ENCODE measurements at regions not wholly inside any gene's neighbourhood (a gene's known extent, or its start where the extent isn't known, plus 50 kb on each side); places are given as distances from the start of the nearest gene placed in this dataset.

DNA sequence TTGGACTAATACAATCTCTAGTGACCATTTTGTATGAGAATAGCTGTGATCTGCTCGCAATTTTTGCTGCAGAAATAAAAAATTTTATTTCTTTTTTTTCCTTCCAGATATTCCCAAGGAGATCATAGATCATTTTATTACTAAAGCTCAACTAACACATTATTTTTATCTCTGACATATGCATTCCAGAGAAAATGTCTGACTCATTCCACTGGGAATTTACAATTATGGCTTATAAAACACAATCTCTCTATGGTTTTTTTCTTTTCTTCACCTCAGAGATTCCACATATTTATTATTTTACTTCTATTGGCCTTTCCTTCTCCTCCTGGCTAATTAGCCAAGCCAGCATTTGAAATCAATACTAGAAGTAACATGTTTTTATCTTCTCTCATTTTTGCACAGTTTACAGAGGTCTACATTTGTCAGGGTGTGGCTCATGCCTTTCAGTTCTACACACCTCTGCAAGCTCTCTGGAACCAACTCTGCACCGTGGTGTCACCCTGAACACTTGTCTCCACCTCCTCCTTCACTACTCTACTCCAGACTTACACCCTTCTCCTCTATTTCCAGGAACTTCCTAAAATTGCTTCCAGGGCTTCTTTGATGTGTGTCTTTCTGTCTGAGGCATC is 59.8 kb upstream of the GPM6A start:
- ATAC-seq (ENCODE audit: insufficient read depth, low read depth) (no peak), DNase-seq (no peak)
- Histone ChIP-seq H3K9me3 (ENCODE audit: insufficient read depth, low read length, severe bottlenecking) (no peaks in the 10 kb centered on the region), H3K4me2 (ENCODE audit: insufficient read depth, low read length) (no peak overlapping the region), H3K9ac (ENCODE audit: low read depth, low read length) (no peak overlapping the region), H3K27ac (ENCODE audit: low read length) (no peak overlapping the region), H3K79me2 (ENCODE audit: insufficient read depth, low read length) (no peaks in the 10 kb centered on the region), H3K27me3 (ENCODE audit: insufficient read depth, low read length, poor library complexity) (no peaks in the 10 kb centered on the region), H4K20me1 (ENCODE audit: insufficient read depth, low read length) (no peaks in the 10 kb centered on the region), H3K4me3 (ENCODE audit: low read depth in 1 of 2, low read length in 2 of 2) (no peak overlapping the region), H3K36me3 (ENCODE audit: insufficient read depth, low read length) (no peaks in the 10 kb centered on the region), H2AFZ (ENCODE audit: low read depth, low read length) (no peak overlapping the region), H3K4me1 (ENCODE audit: insufficient read depth, low read length) (no peaks in the 10 kb centered on the region)
- TF ChIP-seq EZH2 (IDR thresholded peaks at IDR 0.05; ENCODE audit: borderline replicate concordance, low read depth, low read length, severe bottlenecking) = no peak
- TF ChIP-seq CTCF (IDR thresholded peaks at IDR 0.05; ENCODE audit: borderline replicate concordance, extremely low read depth, low read length, poor library complexity, severe bottlenecking) = no peak

DNA sequence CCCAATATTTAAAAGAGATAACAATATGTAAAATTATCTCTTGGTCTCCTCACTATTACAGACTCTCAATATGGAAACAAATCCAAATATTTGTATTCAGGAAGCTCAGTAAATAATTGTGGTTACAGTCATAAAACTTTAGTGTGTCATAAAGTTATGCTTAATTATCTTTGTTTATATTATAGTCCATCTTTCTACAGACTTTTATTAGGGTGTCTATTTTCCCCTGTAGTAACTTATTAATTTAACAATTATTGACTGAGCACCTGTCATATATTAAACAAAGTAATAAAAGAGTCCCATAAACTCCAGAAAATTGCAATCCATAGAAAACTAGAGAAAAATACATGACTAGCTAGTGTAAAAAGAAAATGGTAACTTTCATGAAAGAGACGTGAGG is 61.6 kb upstream of the GPM6A start:
- no peaks in the 10 kb centered on the region for H3K36me3 ChIP-seq (ENCODE audit: insufficient read depth, low read length)
- no peaks in the 10 kb centered on the region for H4K20me1 ChIP-seq (ENCODE audit: insufficient read depth, low read length)
- ATAC-seq (ENCODE audit: insufficient read depth, low read depth) = no peak
- no peak overlapping the region for H2AFZ ChIP-seq (ENCODE audit: low read depth, low read length)
- no peaks in the 10 kb centered on the region for H3K4me1 ChIP-seq (ENCODE audit: insufficient read depth, low read length)
- no peak overlapping the region for H3K27ac ChIP-seq (ENCODE audit: low read length)
- H3K27me3 ChIP-seq (ENCODE audit: insufficient read depth, low read length, poor library complexity) = no peaks in the 10 kb centered on the region
- H3K79me2 ChIP-seq (ENCODE audit: insufficient read depth, low read length) = no peaks in the 10 kb centered on the region
- H3K4me2 ChIP-seq (ENCODE audit: insufficient read depth, low read length) = no peak overlapping the region
- no peak overlapping the region for H3K9ac ChIP-seq (ENCODE audit: low read depth, low read length)
- DNase-seq = no peak
- H3K9me3 ChIP-seq (ENCODE audit: insufficient read depth, low read length, severe bottlenecking) = no peaks in the 10 kb centered on the region
- H3K4me3 ChIP-seq (ENCODE audit: low read depth in 1 of 2, low read length in 2 of 2) = no peak overlapping the region
- TF ChIP-seq CTCF (IDR thresholded peaks at IDR 0.05; ENCODE audit: borderline replicate concordance, extremely low read depth, low read length, poor library complexity, severe bottlenecking) (no peak), EZH2 (IDR thresholded peaks at IDR 0.05; ENCODE audit: borderline replicate concordance, low read depth, low read length, severe bottlenecking) (no peak)

- no peaks in the 10 kb centered on the region for H3K79me2 ChIP-seq (ENCODE audit: insufficient read depth, low read length)
- no peaks in the 10 kb centered on the region for H3K27me3 ChIP-seq (ENCODE audit: insufficient read depth, low read length, poor library complexity)
- H3K9me3 ChIP-seq (ENCODE audit: insufficient read depth, low read length, severe bottlenecking) = no peaks in the 10 kb centered on the region
- DNase-seq (no peak), ATAC-seq (ENCODE audit: insufficient read depth, low read depth) (no peak)
- H3K4me2 ChIP-seq (ENCODE audit: insufficient read depth, low read length) = no peak overlapping the region
- H4K20me1 ChIP-seq (ENCODE audit: insufficient read depth, low read length) = no peaks in the 10 kb centered on the region
- no peak overlapping the region for H3K9ac ChIP-seq (ENCODE audit: low read depth, low read length)
- no peak overlapping the region for H3K27ac ChIP-seq (ENCODE audit: low read length)
- TF ChIP-seq EZH2 (IDR thresholded peaks at IDR 0.05; ENCODE audit: borderline replicate concordance, low read depth, low read length, severe bottlenecking) = no peak
- no peak for TF ChIP-seq CTCF (IDR thresholded peaks at IDR 0.05; ENCODE audit: borderline replicate concordance, extremely low read depth, low read length, poor library complexity, severe bottlenecking)
- no peak overlapping the region for H3K4me3 ChIP-seq (ENCODE audit: low read depth in 1 of 2, low read length in 2 of 2)
- H3K36me3 ChIP-seq (ENCODE audit: insufficient read depth, low read length) = no peaks in the 10 kb centered on the region
- H2AFZ ChIP-seq (ENCODE audit: low read depth, low read length) = no peak overlapping the region
- H3K4me1 ChIP-seq (ENCODE audit: insufficient read depth, low read length) = no peaks in the 10 kb centered on the region
Measured at GRCh38 chr4:175874306-175874705, 62.2 kb upstream of the GPM6A start.

Data from DND-41 (cell line).